GM23248 (cell line): ENCODE measurements at regions not wholly inside any gene's neighbourhood (a gene's known extent, or its start where the extent isn't known, plus 50 kb on each side); places are given as distances from the start of the nearest gene placed in this dataset.
"Not testable (repeated sequence)": the region's sequence is repeated elsewhere in the genome, so short reads cannot be mapped to it uniquely, and the experiment has no call there.

Experiments
- DNase-seq: peaks from one replicate; pipeline ENCODE4 v3.0.0-alpha.2; 2015
- H2AFZ ChIP-seq: fragments of 200-600 bp; sonication (generic); 2 replicates; pipeline ENCODE4 v1.6.1; 2016; ENCODE audit warnings: antibody characterized with exemption
- H3F3A ChIP-seq: fragments of 200-600 bp; sonication (generic); 2 replicates; pipeline ENCODE4 v1.6.1; 2016; ENCODE audit warnings: mild to moderate bottlenecking, antibody characterized with exemption, mixed run types; ENCODE audit not compliant: insufficient read depth
- H3K27ac ChIP-seq: fragments of 200-600 bp; sonication (generic); 2 replicates; pipeline ENCODE4 v1.5.1; 2016; ENCODE audit warnings: mild to moderate bottlenecking
- H3K27me3 ChIP-seq: fragments of 200-600 bp; sonication (generic); replicated peaks from 2 replicates; pipeline ENCODE4 v1.6.1; 2016; ENCODE audit warnings: mild to moderate bottlenecking; ENCODE audit not compliant: insufficient read depth
- H3K36me3 ChIP-seq: fragments of 200-600 bp; sonication (generic); 2 replicates; pipeline ENCODE4 v1.6.1; 2016; ENCODE audit warnings: low read depth, mild to moderate bottlenecking
- H3K4me1 ChIP-seq: fragments of 200-600 bp; sonication (generic); 2 replicates; pipeline ENCODE4 v1.6.1; 2016; ENCODE audit warnings: mild to moderate bottlenecking; ENCODE audit not compliant: insufficient read depth
- H3K4me2 ChIP-seq: fragments of 200-600 bp; sonication (generic); one replicate; pipeline ENCODE4 v1.6.1; 2016; ENCODE audit warnings: mild to moderate bottlenecking; ENCODE audit not compliant: unreplicated experiment
- H3K4me3 ChIP-seq: fragments of 200-600 bp; sonication (generic); 2 replicates; pipeline ENCODE4 v1.5.1; 2016; ENCODE audit warnings: mild to moderate bottlenecking
- H3K79me2 ChIP-seq: fragments of 200-600 bp; sonication (generic); 2 replicates; pipeline ENCODE4 v1.6.1; 2016; ENCODE audit warnings: mild to moderate bottlenecking; ENCODE audit not compliant: insufficient read depth
- H3K9ac ChIP-seq: fragments of 200-600 bp; sonication (generic); 2 replicates; pipeline ENCODE4 v1.6.1; 2016; ENCODE audit warnings: mild to moderate bottlenecking
- H3K9me2 ChIP-seq: fragments of 200-600 bp; sonication (generic); 2 replicates; pipeline ENCODE4 v1.6.1; 2016; ENCODE audit warnings: mixed run types, mild to moderate bottlenecking, moderate library complexity; ENCODE audit not compliant: insufficient read depth
- H3K9me3 ChIP-seq: fragments of 200-600 bp; sonication (generic); one replicate; pipeline ENCODE4 v1.6.1; 2017; ENCODE audit warnings: low read depth
- H4K20me1 ChIP-seq: fragments of 200-600 bp; sonication (generic); 2 replicates; pipeline ENCODE4 v1.6.0; 2016; ENCODE audit not compliant: insufficient read depth
- EZH2 ChIP-seq: fragments of 200-600 bp; sonication (generic); IDR thresholded peaks from 2 replicates; pipeline ENCODE4 v1.6.1; 2018; ENCODE audit warnings: antibody characterized with exemption, mild to moderate bottlenecking; ENCODE audit not compliant: insufficient read depth, poor library complexity, severe bottlenecking
- EZH2phosphoT487 ChIP-seq: fragments of 200-600 bp; sonication (generic); IDR thresholded peaks from 2 replicates; pipeline ENCODE4 v1.6.1; 2018; ENCODE audit warnings: antibody characterized with exemption, moderate library complexity, mild to moderate bottlenecking, low read depth; ENCODE audit not compliant: insufficient read depth
- WGBS, 2 experiments: methylation state at CpG; one replicate each; pipeline ENCODE4 v1.1.6; 2015 to 2017; ENCODE audit warnings: low lambda C conversion rate in 2 of 2, low coverage in 1 of 2; ENCODE audit errors: missing lambda C conversion rate in 2 of 2; 5-methylcytosine and 5-hydroxymethylcytosine counted together
- in situ Hi-C: fragments of 300-500 bp; cut with MboI; formaldehyde crosslinking; loops from 2 replicates; pipeline ENCODE4 v1.15.0; 2020

- H3K4me2 ChIP-seq, H3K4me1 ChIP-seq, H3K27ac ChIP-seq, H3K36me3 ChIP-seq, H2AFZ ChIP-seq, H3K9me3 ChIP-seq, H3K4me3 ChIP-seq, DNase-seq, in situ Hi-C loops, H3K9ac ChIP-seq, H3K79me2 ChIP-seq, H3K9me2 ChIP-seq, H4K20me1 ChIP-seq, H3K27me3 ChIP-seq, H3F3A ChIP-seq: not testable (repeated sequence)
- WGBS, 2 experiments = 24 to 25% methylated on average over 4 of the region's 4 CpGs
Observed at GRCh38 chr1:148391323-148391722, 91.8 kb downstream of the PPIAL4G start.

GRCh38 chr1:148389027-148389339 is 94.1 kb downstream of the PPIAL4G start:
- no peaks in the 10 kb centered on the region for H3K4me1 ChIP-seq
- H3K79me2 ChIP-seq = no peaks in the 10 kb centered on the region
- peaks cover 6% of the 10 kb centered on the region; the same call in 1 of the 2 replicates for H3F3A ChIP-seq
- H3K27ac ChIP-seq = peak overlapping the region; percentile 91
- H3K4me3 ChIP-seq = peak overlapping the region; percentile 78
- no peak for TF ChIP-seq EZH2
- no peaks in the 10 kb centered on the region for H3K27me3 ChIP-seq
- H3K9me3 ChIP-seq = no peaks in the 10 kb centered on the region
- no peak for DNase-seq
- H4K20me1 ChIP-seq = no peaks in the 10 kb centered on the region
- H3K9ac ChIP-seq = peak overlapping the region; percentile 86
- in situ Hi-C loops = no loop called here
- H2AFZ ChIP-seq = peak overlapping the region; percentile 98
- no peaks in the 10 kb centered on the region for H3K36me3 ChIP-seq
- 3 to 5% methylated on average over 6 of the region's 6 CpGs for WGBS, 2 experiments
- no peaks in the 10 kb centered on the region for H3K9me2 ChIP-seq
- peak overlapping the region; percentile 98 for H3K4me2 ChIP-seq

- Histone ChIP-seq H3K4me1 (no peaks in the 10 kb centered on the region), H4K20me1 (no peaks in the 10 kb centered on the region), H3K9ac (peak overlapping the region; percentile 86), H3K36me3 (no peaks in the 10 kb centered on the region), H3K9me2 (no peaks in the 10 kb centered on the region), H3K4me3 (peak overlapping the region; percentile 78), H3K9me3 (no peaks in the 10 kb centered on the region), H3K27ac (peak overlapping the region; percentile 91), H3K79me2 (no peaks in the 10 kb centered on the region), H2AFZ (peak overlapping the region; percentile 98), H3K27me3 (no peaks in the 10 kb centered on the region), H3F3A (peaks cover 6% of the 10 kb centered on the region; the same call in 1 of the 2 replicates), H3K4me2 (peak overlapping the region; percentile 98)
- TF ChIP-seq EZH2 = no peak
- TF ChIP-seq EZH2phosphoT487 = no peak
- in situ Hi-C loops = no loop called here
- WGBS, 2 experiments = 3% methylated on average over 39 to 40 of the region's 40 CpGs
- DNase-seq = peak; percentile 96
Observed at GRCh38 chr1:148388260-148389026, 94.7 kb downstream of the PPIAL4G start.

GRCh38 chr1:148387949-148388259 is 95.2 kb downstream of the PPIAL4G start:
- H3F3A ChIP-seq, H3K9me2 ChIP-seq, DNase-seq, H4K20me1 ChIP-seq, H3K36me3 ChIP-seq, H3K9me3 ChIP-seq, H3K79me2 ChIP-seq, H3K27me3 ChIP-seq, in situ Hi-C loops, H3K4me1 ChIP-seq: not testable (repeated sequence)
- H3K4me2 ChIP-seq = peak overlapping the region; percentile 98
- 47 to 49% methylated on average over 9 of the region's 9 CpGs for WGBS, 2 experiments
- H3K9ac ChIP-seq = peak overlapping the region; percentile 86
- H3K4me3 ChIP-seq = peak overlapping the region; percentile 78
- peak overlapping the region; percentile 98 for H2AFZ ChIP-seq
- peak overlapping the region; percentile 91 for H3K27ac ChIP-seq

- DNase-seq, H3K9me3 ChIP-seq, H3K79me2 ChIP-seq, in situ Hi-C loops, H3K9ac ChIP-seq, H3F3A ChIP-seq, H3K36me3 ChIP-seq, H4K20me1 ChIP-seq, H3K4me2 ChIP-seq, H3K4me1 ChIP-seq, H3K9me2 ChIP-seq, H3K27me3 ChIP-seq: not testable (repeated sequence)
- H2AFZ ChIP-seq = peak overlapping the region; percentile 98; the same call in 1 of the 2 replicates
- 0 out of 2 replicates have a peak overlapping the region, but pooled peaks have one; percentile 78 for H3K4me3 ChIP-seq
- 83 to 84% methylated on average over 18 of the region's 18 CpGs for WGBS, 2 experiments
- peak overlapping the region; percentile 91; the same call in 1 of the 2 replicates for H3K27ac ChIP-seq
Observed at GRCh38 chr1:148387122-148387948, 95.8 kb downstream of the PPIAL4G start.
